Left lung (tissue), 4 donors: ENCODE measurements at regions not wholly inside any gene's neighbourhood (a gene's known extent, or its start where the extent isn't known, plus 50 kb on each side); places are given as distances from the start of the nearest gene placed in this dataset.

Experiments
- ATAC-seq: fragments of 200-7000 bp; cut with Tn5 transposase; one replicate; pipeline ENCODE4 v1.9.1; 2020; ENCODE audit warnings: moderate library complexity
- DNase-seq, 4 donors: peaks; one replicate each; pipeline ENCODE4 v3.0.0-alpha.2; 2013 to 2020
- H3K27ac ChIP-seq, 2 donors: fragments of 200-600 bp; sonication (generic) in 1 of 2; one replicate each; pipeline versions ENCODE4 v1.5.0 to v1.8.0; 2020 to 2021
- H3K27me3 ChIP-seq, 2 donors: fragments of 200-600 bp; sonication (generic) in 1 of 2; one replicate each; pipeline versions ENCODE4 v1.5.0 to v1.8.0; 2020 to 2021
- H3K36me3 ChIP-seq, 2 donors: fragments of 200-600 bp; sonication (generic) in 1 of 2; one replicate each; pipeline versions ENCODE4 v1.5.0 to v1.8.0; 2020 to 2021
- H3K4me1 ChIP-seq, 2 donors: fragments of 200-600 bp; one replicate each; pipeline ENCODE4 v1.8.0; 2021
- H3K4me3 ChIP-seq, 2 donors: fragments of 200-600 bp; sonication (generic) in 1 of 2; one replicate each; pipeline versions ENCODE4 v1.5.0 to v1.8.0; 2020 to 2021; ENCODE audit warnings: mild to moderate bottlenecking in 1 of 2
- H3K9me3 ChIP-seq, 2 donors: fragments of 200-600 bp; sonication (generic) in 1 of 2; one replicate each; pipeline versions ENCODE4 v1.5.0 to v1.8.0; 2020 to 2021
- intact Hi-C, 2 donors: fragments of 100-400 bp; cut with DNase I; formaldehyde crosslinking; loops; one replicate each; pipeline versions ENCODE4 v1.11.2 to v1.14.2; 2022
- TF ChIP-seq, protein P1 (sequence below), 2 donors: fragments of 200-600 bp; sonication (generic) in 1 of 2; IDR thresholded peaks; one replicate each; pipeline versions ENCODE4 v1.5.0 to v1.8.0; 2021; ENCODE audit warnings: antibody characterized with exemption in 2 of 2
- donor health status: DM: no; HTN: yes; CAD: no.
- donor health status: DM: no; HTN: no; CAD: no.

DNA sequence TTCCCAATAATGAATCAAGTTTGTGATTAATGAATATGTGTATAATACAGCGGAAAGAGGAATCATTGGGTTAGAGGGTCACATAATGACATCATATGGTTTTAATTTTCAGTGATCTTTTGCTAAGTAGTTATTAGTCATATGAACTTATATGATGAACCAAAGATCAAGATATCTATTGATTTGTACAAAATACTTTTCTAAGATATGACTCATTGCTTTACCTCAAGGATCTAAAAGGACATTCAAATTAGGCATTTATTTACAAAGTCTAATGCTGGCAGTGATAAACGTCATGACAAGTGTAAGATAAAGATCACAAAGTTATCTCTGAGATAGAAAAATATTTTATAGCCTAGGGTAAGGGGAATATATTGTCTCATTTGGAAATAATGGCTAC, 417.8 kb downstream of the RPL10L start:
- Histone ChIP-seq H3K4me3 (no peak overlapping the region), H3K9me3 (no peaks in the 10 kb centered on the region), H3K27ac (no peak overlapping the region), H3K27me3 (no peaks in the 10 kb centered on the region), H3K4me1 (no peaks in the 10 kb centered on the region), H3K36me3 (no peaks in the 10 kb centered on the region)
- TF ChIP-seq, protein P1, sequence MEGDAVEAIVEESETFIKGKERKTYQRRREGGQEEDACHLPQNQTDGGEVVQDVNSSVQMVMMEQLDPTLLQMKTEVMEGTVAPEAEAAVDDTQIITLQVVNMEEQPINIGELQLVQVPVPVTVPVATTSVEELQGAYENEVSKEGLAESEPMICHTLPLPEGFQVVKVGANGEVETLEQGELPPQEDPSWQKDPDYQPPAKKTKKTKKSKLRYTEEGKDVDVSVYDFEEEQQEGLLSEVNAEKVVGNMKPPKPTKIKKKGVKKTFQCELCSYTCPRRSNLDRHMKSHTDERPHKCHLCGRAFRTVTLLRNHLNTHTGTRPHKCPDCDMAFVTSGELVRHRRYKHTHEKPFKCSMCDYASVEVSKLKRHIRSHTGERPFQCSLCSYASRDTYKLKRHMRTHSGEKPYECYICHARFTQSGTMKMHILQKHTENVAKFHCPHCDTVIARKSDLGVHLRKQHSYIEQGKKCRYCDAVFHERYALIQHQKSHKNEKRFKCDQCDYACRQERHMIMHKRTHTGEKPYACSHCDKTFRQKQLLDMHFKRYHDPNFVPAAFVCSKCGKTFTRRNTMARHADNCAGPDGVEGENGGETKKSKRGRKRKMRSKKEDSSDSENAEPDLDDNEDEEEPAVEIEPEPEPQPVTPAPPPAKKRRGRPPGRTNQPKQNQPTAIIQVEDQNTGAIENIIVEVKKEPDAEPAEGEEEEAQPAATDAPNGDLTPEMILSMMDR (IDR thresholded peaks at IDR 0.05): no peak
- no peak for ATAC-seq
- intact Hi-C loops: no loop called here
- DNase-seq: no peak

DNA sequence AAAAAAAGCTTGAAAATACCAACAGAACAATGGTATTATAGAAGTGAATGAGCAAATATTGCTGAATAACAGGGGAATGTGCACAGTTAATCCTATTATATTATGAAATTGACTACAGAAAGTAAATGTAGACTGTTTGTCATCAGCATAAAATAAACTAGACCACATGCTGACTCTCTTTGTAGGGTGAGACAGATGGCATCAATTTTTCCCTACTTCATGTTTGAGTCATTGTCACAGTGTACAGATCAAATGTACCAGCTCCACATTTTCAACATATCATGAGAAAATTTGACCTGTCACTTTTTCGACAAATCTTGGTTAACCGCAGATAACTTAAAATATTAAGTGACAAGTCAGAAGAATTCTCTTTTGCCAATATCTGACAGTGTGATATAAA, 421.0 kb downstream of the RPL10L start:
- H3K4me3 ChIP-seq: no peak overlapping the region
- intact Hi-C loops: no loop called here
- peaks cover 0 to 2% of the 10 kb centered on the region in 2 donors for H3K9me3 ChIP-seq
- no peak overlapping the region for H3K27ac ChIP-seq
- TF ChIP-seq, protein P1 (IDR thresholded peaks at IDR 0.05): no peak
- H3K27me3 ChIP-seq: no peaks in the 10 kb centered on the region
- ATAC-seq (no peak), DNase-seq (no peak)
- H3K4me1 ChIP-seq: no peaks in the 10 kb centered on the region
- H3K36me3 ChIP-seq: no peaks in the 10 kb centered on the region

DNA sequence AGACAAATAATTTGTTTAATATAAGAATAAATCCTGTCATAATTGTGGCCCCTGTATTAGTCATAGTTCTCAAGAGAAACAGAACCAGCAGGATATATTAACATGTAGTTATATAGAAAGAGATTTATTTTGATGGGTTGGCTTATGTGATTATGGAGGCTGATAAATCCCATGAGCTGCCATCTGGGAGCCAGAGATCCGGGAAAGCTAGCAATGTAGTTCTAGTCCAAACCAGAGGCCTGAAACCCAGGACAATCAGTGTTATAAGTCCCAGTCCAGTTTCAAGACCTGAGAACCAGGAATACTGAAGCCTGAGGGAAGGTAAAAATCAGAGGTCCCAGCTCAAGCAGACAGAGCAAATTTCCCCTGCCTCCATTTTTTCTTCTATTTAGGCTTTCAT, 435.8 kb downstream of the RPL10L start:
- H3K36me3 ChIP-seq: no peaks in the 10 kb centered on the region
- H3K4me1 ChIP-seq: no peaks in the 10 kb centered on the region
- H3K9me3 ChIP-seq: no peaks in the 10 kb centered on the region
- ATAC-seq: no peak
- intact Hi-C loops: no loop called here
- no peak for DNase-seq
- no peak overlapping the region for H3K27ac ChIP-seq
- H3K27me3 ChIP-seq: no peaks in the 10 kb centered on the region
- TF ChIP-seq, protein P1 (IDR thresholded peaks at IDR 0.05): no peak
- no peak overlapping the region for H3K4me3 ChIP-seq

DNA sequence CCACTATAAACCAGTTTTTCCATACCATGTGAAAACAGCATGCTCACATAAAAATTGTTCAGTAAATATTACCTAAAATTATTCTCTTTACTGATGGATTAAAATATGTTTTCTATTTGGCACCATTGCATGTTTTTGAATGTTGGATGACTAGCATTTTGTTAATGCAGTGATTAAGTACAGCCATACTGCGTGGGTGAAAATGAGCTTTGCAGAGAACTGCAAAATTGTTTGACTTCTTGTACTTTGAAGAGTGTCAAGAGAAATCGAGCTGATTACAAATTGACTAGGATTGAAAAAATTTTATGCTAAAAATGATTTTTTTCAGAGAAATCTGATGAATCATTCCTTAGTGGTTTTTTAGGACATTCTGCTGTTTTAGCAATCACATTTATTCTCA, 452.9 kb downstream of the RPL10L start:
- H3K9me3 ChIP-seq: no peaks in the 10 kb centered on the region
- DNase-seq (no peak), ATAC-seq (no peak)
- no peaks in the 10 kb centered on the region for H3K27me3 ChIP-seq
- no peaks in the 10 kb centered on the region for H3K4me1 ChIP-seq
- intact Hi-C loops: no loop called here
- no peak overlapping the region for H3K27ac ChIP-seq
- TF ChIP-seq, protein P1 (IDR thresholded peaks at IDR 0.05): no peak
- H3K4me3 ChIP-seq: no peak overlapping the region
- no peaks in the 10 kb centered on the region for H3K36me3 ChIP-seq

DNA sequence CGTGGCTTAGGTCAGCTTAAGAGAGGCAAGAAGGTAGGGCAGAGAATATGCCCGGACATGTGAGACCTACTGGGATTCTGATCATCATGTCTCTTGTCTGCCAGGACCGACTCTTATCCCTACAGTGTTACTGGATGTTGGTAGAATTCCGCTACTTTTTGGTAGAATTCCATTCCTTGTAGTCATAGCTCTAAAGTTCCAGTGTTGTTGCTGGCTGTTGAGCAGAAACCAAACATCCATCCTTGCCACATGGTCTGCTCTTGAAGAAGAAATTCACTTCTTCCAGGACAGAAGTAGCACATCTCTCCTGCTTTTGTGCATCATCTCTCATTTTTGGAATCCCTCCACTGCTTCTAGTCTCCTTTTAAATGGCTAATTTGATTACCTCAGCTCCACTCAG, 453.7 kb downstream of the RPL10L start:
- no peak overlapping the region for H3K27ac ChIP-seq
- H3K36me3 ChIP-seq: no peaks in the 10 kb centered on the region
- intact Hi-C loops: no loop called here
- DNase-seq: no peak
- TF ChIP-seq, protein P1 (IDR thresholded peaks at IDR 0.05): no peak
- no peaks in the 10 kb centered on the region for H3K4me1 ChIP-seq
- ATAC-seq: no peak
- no peaks in the 10 kb centered on the region for H3K9me3 ChIP-seq
- H3K27me3 ChIP-seq: no peaks in the 10 kb centered on the region
- no peak overlapping the region for H3K4me3 ChIP-seq
